HT-29 (cell line): ENCODE measurements at regions not wholly inside any gene's neighbourhood (a gene's known extent, or its start where the extent isn't known, plus 50 kb on each side); places are given as distances from the start of the nearest gene placed in this dataset.
A peak's percentile ranks its signal among the peaks of the same experiment; 100 is the strongest.

Source experiments
- DNase-seq: peaks from one replicate; pipeline ENCODE4 v3.0.0-alpha.2; 2015; ENCODE audit warnings: low spot score

DNA sequence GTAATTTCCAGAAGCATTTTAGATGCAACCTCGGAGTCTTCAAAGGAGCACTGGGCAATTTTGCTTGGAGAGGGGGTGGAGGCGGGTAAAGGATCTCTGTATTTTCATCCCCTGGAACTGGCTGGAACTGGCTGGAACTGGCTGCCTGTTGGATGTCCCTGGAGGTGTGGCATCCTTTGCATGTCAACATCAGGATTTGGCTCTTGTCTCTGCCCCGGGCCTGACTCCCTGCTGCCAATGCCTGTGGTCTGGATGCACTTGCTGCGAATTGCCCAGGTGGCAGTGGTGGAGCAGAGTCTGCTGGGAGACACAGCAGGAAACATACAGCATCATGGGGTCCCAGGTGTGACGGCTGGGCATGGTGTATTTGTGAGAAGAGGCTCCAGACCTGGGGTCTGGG lies 391.3 kb downstream of the GADD45G start:
- no peak for DNase-seq

- peak; percentile 30 for DNase-seq
Measured at GRCh38 chr9:89996773-89997172, 392.0 kb downstream of the GADD45G start.

- no peak for DNase-seq
Measured at GRCh38 chr9:89998633-89999032, 393.8 kb downstream of the GADD45G start.

GRCh38 chr9:89999176-89999533 lies 394.3 kb downstream of the GADD45G start:
- peak; percentile 83 for DNase-seq

GRCh38 chr9:89999534-90000370 lies 394.9 kb downstream of the GADD45G start:
- peak; percentile 82 for DNase-seq

- no peak for DNase-seq
Measured at GRCh38 chr9:90000925-90001324, 396.1 kb downstream of the GADD45G start.

DNA sequence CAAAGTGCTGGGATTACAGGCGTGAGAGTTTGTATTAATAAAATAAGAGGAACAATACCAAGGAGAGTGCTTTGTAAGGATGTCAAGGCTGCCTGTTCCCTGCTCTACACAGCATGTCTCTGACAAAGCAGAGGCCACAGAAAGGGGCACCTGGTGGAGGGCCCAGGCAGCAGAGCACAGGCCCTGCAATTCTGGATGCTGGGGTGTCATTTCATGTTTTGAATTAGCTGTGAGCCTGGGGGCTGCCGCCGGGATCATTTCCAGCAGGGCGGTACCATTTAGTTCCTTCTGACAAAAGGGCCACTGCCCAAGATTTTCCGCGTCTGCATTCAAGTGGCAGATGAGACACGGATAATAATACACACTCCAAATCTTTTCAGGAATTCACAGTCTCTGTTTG lies 396.9 kb downstream of the GADD45G start:
- DNase-seq = no peak

DNA sequence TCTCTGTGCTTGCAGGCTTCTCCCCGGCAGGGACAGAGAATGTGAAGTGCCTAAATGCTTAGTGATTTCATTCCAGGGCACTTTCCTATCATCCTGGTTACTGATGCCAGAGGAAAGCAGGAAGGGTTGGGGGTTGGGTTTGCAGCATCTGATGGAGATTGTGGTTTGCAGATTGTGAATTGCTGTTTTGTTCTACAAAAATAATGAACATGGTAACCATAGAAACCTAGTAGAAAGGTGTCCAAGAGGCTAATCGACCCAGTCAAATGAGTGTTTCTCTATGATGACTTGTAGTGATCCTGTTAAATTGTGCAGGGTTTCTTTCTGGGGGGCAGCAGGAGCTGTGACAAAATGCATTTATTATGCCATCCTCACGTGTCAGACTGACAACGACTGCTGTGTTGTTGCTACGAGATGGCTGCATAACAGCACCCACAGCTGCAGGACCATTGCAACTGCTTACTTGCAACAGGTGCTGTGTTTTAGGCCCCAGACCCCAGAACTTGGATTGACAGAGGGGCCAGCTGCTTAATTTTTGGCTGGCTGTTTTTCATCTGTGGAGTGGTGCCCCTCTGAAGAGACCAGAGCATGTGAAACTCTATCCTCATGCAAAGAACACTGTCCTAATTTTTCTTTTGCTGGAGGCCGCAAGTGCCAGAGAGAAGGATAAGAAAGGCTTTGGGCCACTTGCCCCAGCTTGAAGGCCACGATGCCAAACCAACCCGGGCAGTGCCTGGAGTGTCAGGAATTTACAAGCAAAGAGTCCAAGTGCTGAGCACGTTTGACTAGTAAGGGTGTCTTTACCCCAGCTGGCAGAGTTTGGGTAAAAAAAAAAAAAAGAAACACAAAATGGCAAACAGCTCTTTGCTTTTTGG lies 397.8 kb downstream of the GADD45G start:
- no peak for DNase-seq

- no peak for DNase-seq
Measured at GRCh38 chr9:90005388-90005787, 400.6 kb downstream of the GADD45G start.

DNA sequence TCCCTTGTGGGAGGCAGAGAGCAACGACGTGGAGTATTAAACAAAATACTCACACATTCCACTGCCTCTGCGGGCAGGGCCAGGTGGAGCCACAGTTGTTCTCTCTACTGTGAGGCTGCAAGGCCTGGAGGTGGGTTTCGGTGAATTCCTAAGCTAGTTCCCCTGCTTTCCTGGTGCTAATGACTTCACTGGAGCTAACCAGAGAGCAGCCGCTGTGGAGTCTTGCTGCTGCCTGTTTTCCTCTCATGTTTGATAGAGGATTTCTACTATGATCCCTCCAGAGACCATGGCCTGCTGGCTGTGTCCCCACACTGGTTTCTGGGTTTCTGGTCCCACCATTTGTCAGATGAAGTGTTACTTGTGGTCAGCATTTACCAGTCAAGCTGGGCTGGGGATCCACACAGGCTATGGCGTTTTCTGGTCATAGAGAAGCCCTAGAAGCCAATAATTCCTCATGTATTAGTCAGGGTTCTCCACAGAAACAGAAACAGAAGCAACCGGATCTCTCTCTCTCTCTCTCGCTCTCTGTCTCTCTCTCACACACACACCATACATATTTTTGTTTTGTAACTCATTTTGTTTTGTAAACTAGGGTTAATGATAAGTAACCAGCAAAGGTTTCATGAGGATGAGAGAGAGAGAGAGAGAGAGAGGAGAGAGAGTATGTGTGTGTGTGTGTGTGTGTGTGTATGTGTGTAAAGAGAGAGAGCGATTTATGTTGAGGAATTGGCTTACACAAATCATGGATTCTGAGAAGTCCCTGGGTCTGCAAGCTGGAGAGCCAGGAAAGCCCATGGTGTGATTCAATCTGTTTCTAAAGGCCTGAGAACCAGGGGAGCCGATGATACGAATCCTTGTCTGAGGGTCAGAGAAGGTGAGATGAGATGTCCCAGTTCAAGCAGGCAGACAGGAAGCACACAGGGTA lies 403.0 kb downstream of the GADD45G start:
- no peak for DNase-seq

- no peak for DNase-seq
Measured at GRCh38 chr9:90009447-90009846, 404.6 kb downstream of the GADD45G start.

- DNase-seq = no peak
Measured at GRCh38 chr9:90010793-90011192, 406.0 kb downstream of the GADD45G start.

GRCh38 chr9:90012949-90013348 lies 408.1 kb downstream of the GADD45G start:
- no peak for DNase-seq

- no peak for DNase-seq
Measured at GRCh38 chr9:90013778-90014177, 409.0 kb downstream of the GADD45G start.

DNA sequence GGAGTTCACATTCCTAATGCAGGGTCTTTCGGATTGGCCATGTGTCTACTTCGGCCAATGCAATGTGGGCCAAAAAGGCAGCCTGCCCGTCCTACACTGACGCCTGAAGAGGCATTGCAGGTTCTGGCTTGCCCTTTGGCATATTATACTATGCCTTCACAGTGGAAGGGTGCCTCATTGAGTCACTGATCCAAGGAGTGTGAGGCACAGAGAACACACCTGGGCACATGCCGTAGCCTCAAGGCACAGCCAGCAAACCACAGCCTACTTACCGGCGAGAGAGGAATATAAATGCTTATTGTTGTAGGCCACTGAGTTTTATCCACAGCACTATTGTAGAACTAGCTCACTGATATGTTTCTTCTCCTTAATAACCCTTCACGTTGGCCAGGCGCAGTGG lies 409.6 kb downstream of the GADD45G start:
- no peak for DNase-seq

GRCh38 chr9:90016272-90016671 lies 411.5 kb downstream of the GADD45G start:
- no peak for DNase-seq

GRCh38 chr9:90017679-90018078 lies 412.9 kb downstream of the GADD45G start:
- no peak for DNase-seq

- DNase-seq = no peak
Measured at GRCh38 chr9:90018688-90019087, 413.9 kb downstream of the GADD45G start.

DNA sequence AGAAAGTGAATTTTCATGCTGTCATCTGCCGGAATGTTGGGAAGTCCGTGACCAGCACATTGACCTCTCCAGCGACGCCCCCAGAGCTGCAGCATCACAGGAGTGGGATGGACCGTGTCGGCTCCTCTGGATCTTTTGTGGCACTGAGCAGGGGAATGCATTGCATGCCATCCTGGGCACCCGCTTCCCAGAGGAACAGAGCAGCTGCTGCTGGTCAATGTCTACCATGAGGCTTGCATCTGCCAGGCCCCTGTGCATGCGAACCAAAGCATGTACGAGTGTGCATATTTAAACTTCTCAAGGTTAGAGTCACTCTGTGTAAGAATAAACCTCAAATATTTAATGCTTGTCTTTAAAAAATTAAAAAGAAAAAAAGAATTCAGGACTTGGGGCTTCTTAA lies 414.8 kb downstream of the GADD45G start:
- DNase-seq = no peak

DNA sequence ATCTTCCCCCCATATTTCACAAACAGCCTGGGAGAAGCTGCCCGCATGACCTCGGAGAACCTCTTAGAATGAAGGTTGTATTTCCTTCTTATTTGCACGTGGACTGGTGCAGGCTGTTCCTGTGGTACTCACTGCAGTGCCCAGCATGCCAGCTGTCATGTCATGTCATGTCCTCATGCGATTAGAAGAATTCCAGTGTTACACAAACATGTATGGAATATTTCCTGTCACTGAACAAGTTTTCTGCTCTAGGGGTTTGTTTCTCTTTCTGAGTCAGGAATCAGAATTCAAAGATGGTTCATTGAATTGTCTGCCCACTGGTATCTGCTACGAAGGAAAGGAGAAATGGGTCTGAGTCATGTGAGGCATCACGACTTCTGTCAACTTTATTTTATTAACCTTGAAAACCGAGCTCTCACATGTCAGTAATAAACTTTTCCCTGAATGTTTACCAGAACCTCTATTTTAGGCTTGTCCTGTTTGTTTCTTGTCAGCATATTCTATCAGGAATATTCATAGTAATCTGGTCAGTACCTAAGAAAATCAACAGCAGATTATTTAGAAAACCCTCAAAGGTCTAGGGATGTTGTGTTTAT lies 415.6 kb downstream of the GADD45G start:
- no peak for DNase-seq

GRCh38 chr9:90021216-90021906 lies 416.5 kb downstream of the GADD45G start:
- DNase-seq = no peak
